CD14-positive monocyte (primary cell): ENCODE measurements at regions not wholly inside any gene's neighbourhood (a gene's known extent, or its start where the extent isn't known, plus 50 kb on each side); places are given as distances from the start of the nearest gene placed in this dataset.

Source experiments
- DNase-seq, 3 donors: peaks; one replicate each; pipeline ENCODE4 v3.0.0-alpha.2; 2011 to 2022
- H2AFZ ChIP-seq: 2 replicates; pipeline ENCODE4 v1.6.0; 2012; ENCODE audit warnings: mild to moderate bottlenecking, low read depth, low read length, inconsistent platforms; ENCODE audit not compliant: insufficient read depth, poor library complexity, severe bottlenecking
- H3K27ac ChIP-seq, 2 donors: 1 replicate in 1 of 2; 2 replicates in 1 of 2; pipeline ENCODE4 v1.5.1; 2012 to 2013; ENCODE audit warnings: low read length in 2 of 2, control low read depth in 1 of 2, inconsistent platforms in 1 of 2, low read depth in 1 of 2, mild to moderate bottlenecking in 1 of 2
- H3K27me3 ChIP-seq, 2 donors: one replicate each; pipeline versions ENCODE4 v1.6.0 to v1.6.1; 2011 to 2013; ENCODE audit warnings: low read length in 2 of 2; ENCODE audit not compliant: control insufficient read depth in 2 of 2, insufficient read depth in 2 of 2
- H3K36me3 ChIP-seq, 2 donors: replicated peaks in 1 of 2; 1 replicate in 1 of 2; 2 replicates in 1 of 2; pipeline versions ENCODE4 v1.5.1 to v1.6.1; 2012 to 2013; ENCODE audit warnings: low read length in 2 of 2, control low read depth in 1 of 2, inconsistent platforms in 1 of 2, mild to moderate bottlenecking in 1 of 2; ENCODE audit not compliant: insufficient read depth in 2 of 2, control insufficient read depth in 1 of 2
- H3K4me1 ChIP-seq, 2 donors: 1 replicate in 1 of 2; 2 replicates in 1 of 2; pipeline versions ENCODE4 v1.5.1 to v1.6.1; 2012 to 2013; ENCODE audit warnings: low read length in 2 of 2, control low read depth in 1 of 2, inconsistent platforms in 1 of 2, mild to moderate bottlenecking in 1 of 2, moderate library complexity in 1 of 2; ENCODE audit not compliant: insufficient read depth in 2 of 2, control insufficient read depth in 1 of 2
- H3K4me2 ChIP-seq: replicated peaks from 2 replicates; pipeline ENCODE3; 2012; ENCODE audit warnings: low read length, moderate library complexity, mild to moderate bottlenecking; ENCODE audit not compliant: poor library complexity, severe bottlenecking; ENCODE audit errors: extremely low read depth
- H3K4me3 ChIP-seq, 3 experiments: fragments of 200-600 bp in 1 of 3; sonication (generic) in 1 of 3; replicated peaks in 1 of 3; 1 replicate in 2 of 3; 2 replicates in 1 of 3; pipeline ENCODE4 v1.5.1; 2011 to 2013; ENCODE audit warnings: low read length in 3 of 3, mild to moderate bottlenecking in 3 of 3, control low read depth in 2 of 3, low read depth in 2 of 3, inconsistent platforms in 1 of 3, moderate library complexity in 1 of 3
- H3K79me2 ChIP-seq: 2 replicates; pipeline ENCODE4 v1.6.0; 2012; ENCODE audit warnings: mild to moderate bottlenecking, control low read depth, inconsistent platforms, low read length, moderate library complexity; ENCODE audit not compliant: insufficient read depth
- H3K9ac ChIP-seq: 2 replicates; pipeline ENCODE4 v1.6.0; 2017; ENCODE audit warnings: low read length, mild to moderate bottlenecking; ENCODE audit not compliant: insufficient read depth, poor library complexity, severe bottlenecking
- H3K9me3 ChIP-seq, 2 donors: replicated peaks in 1 of 2; 1 replicate in 1 of 2; 2 replicates in 1 of 2; pipeline versions ENCODE4 v1.5.1 to v1.6.1; 2012 to 2013; ENCODE audit warnings: low read length in 2 of 2, control low read depth in 1 of 2; ENCODE audit not compliant: control insufficient read depth in 1 of 2, insufficient read depth in 1 of 2
- H4K20me1 ChIP-seq: 2 replicates; pipeline ENCODE4 v1.6.0; 2012; ENCODE audit warnings: mild to moderate bottlenecking, low read length, control low read depth, moderate library complexity; ENCODE audit not compliant: insufficient read depth
- H3K27ac Mint-ChIP-seq, 7 donors: one replicate each; pipeline ENCODE4 v1.8.0; 2020; ENCODE audit warnings: mild to moderate bottlenecking in 7 of 7, mixed read lengths in 7 of 7, moderate library complexity in 6 of 7, inconsistent platforms in 2 of 7
- H3K27me3 Mint-ChIP-seq, 3 donors: one replicate each; pipeline ENCODE4 v1.8.0; 2021 to 2022; ENCODE audit warnings: low read depth in 3 of 3, mild to moderate bottlenecking in 3 of 3, mixed read lengths in 3 of 3, moderate library complexity in 3 of 3, inconsistent platforms in 1 of 3
- H3K36me3 Mint-ChIP-seq, 2 donors: one replicate each; pipeline ENCODE4 v1.8.0; 2020; ENCODE audit warnings: mixed read lengths in 2 of 2, inconsistent platforms in 1 of 2, mild to moderate bottlenecking in 1 of 2
- H3K4me1 Mint-ChIP-seq: one replicate; pipeline ENCODE4 v1.8.0; 2020; ENCODE audit warnings: mild to moderate bottlenecking, mixed read lengths
- H3K4me3 Mint-ChIP-seq, 2 donors: one replicate each; pipeline ENCODE4 v1.8.0; 2020; ENCODE audit warnings: mild to moderate bottlenecking in 2 of 2, mixed read lengths in 2 of 2, moderate library complexity in 1 of 2
- H3K9me3 Mint-ChIP-seq, 7 donors: one replicate each; pipeline ENCODE4 v1.8.0; 2020 to 2022; ENCODE audit warnings: mixed read lengths in 7 of 7, mild to moderate bottlenecking in 6 of 7, moderate library complexity in 6 of 7, inconsistent platforms in 2 of 7
- CTCF ChIP-seq: fragments of 200-600 bp; IDR thresholded peaks from one replicate; pipeline ENCODE4 v1.8.0; 2022; ENCODE audit warnings: antibody characterized with exemption, mild to moderate bottlenecking
- WGBS: methylation state at CpG from one replicate; pipeline ENCODE4 v1.1.5; 2013; ENCODE audit warnings: missing lambda C conversion rate; ENCODE audit not compliant: insufficient coverage; 5-methylcytosine and 5-hydroxymethylcytosine counted together
- intact Hi-C, 2 donors: fragments of 100-400 bp; cut with micrococcal nuclease; formaldehyde crosslinking; loops; one replicate each; pipeline versions ENCODE4 v1.15.0 to v1.15.1; 2023

- Histone ChIP-seq H3K27ac (no peak overlapping the region), H3K36me3 (no peaks in the 10 kb centered on the region), H2AFZ (no peak overlapping the region), H3K79me2 (no peaks in the 10 kb centered on the region), H3K4me1 (no peaks in the 10 kb centered on the region), H3K27me3 (no peaks in the 10 kb centered on the region), H3K9me3 (peaks cover 0 to 18% of the 10 kb centered on the region in 2 donors), H3K9ac (no peak overlapping the region), H3K4me3 (no peak overlapping the region), H3K4me2 (no peak overlapping the region), H4K20me1 (no peaks in the 10 kb centered on the region)
- no peak for TF ChIP-seq CTCF
- H3K4me1 Mint-ChIP-seq: no peaks in the 10 kb centered on the region
- no peaks in the 10 kb centered on the region for H3K36me3 Mint-ChIP-seq
- intact Hi-C loops: no loop called here
- H3K27me3 Mint-ChIP-seq: no peaks in the 10 kb centered on the region
- no peak overlapping the region for H3K4me3 Mint-ChIP-seq
- peaks cover 0 to 9% (median 5%) of the 10 kb centered on the region in 7 donors for H3K9me3 Mint-ChIP-seq
- WGBS: 90% methylated on average over 2 of the region's 2 CpGs
- DNase-seq: no peak
- H3K27ac Mint-ChIP-seq: no peak overlapping the region
Measured at GRCh38 chr5:160929360-160929759, 77.3 kb upstream of the ATP10B start.

GRCh38 chr5:160926428-160926827 is 74.4 kb upstream of the ATP10B start:
- Histone ChIP-seq H4K20me1 (no peaks in the 10 kb centered on the region), H3K9me3 (no peaks in the 10 kb centered on the region), H3K27ac (no peak overlapping the region), H3K79me2 (no peaks in the 10 kb centered on the region), H3K9ac (no peak overlapping the region), H3K4me1 (no peaks in the 10 kb centered on the region), H2AFZ (peak overlapping the region; percentile 14), H3K36me3 (no peaks in the 10 kb centered on the region), H3K27me3 (no peaks in the 10 kb centered on the region), H3K4me3 (no peak overlapping the region), H3K4me2 (no peak overlapping the region)
- Mint-ChIP-seq H3K4me1 (no peaks in the 10 kb centered on the region), H3K9me3 (peaks cover 0 to 2% (median 0%) of the 10 kb centered on the region in 7 donors), H3K27me3 (no peaks in the 10 kb centered on the region), H3K27ac (no peak overlapping the region), H3K4me3 (no peak overlapping the region), H3K36me3 (no peaks in the 10 kb centered on the region)
- intact Hi-C loops: no loop called here
- no peak for TF ChIP-seq CTCF
- no CpG with 5 or more reads among the region's 6 CpGs for WGBS
- no peak for DNase-seq
